BJ (cell line): ENCODE measurements at regions not wholly inside any gene's neighbourhood (a gene's known extent, or its start where the extent isn't known, plus 50 kb on each side); places are given as distances from the start of the nearest gene placed in this dataset.

Source experiments
- CTCF ChIA-PET: fragments of 350-600 bp; formaldehyde crosslinking; extraction: SDS; loops from one replicate; lab custom pipeline; 2021; ENCODE audit warnings: antibody characterized with exemption, inconsistent platforms; lab: Yijun Ruan, JAX
- POLR2A ChIA-PET: fragments of 300-600 bp; sonication (Branson Sonifier 250); formaldehyde crosslinking; extraction: SDS; loops from one replicate; lab custom pipeline; 2021; ENCODE audit warnings: antibody characterized with exemption; lab: Charles Lee
- DNase-seq: peaks from one replicate; pipeline ENCODE4 v3.0.0-alpha.2; 2011; ENCODE audit warnings: low read depth
- H3K27me3 ChIP-seq: 2 replicates; pipeline ENCODE4 v1.6.0; 2011; ENCODE audit warnings: low read length; ENCODE audit not compliant: control insufficient read depth, insufficient read depth
- H3K36me3 ChIP-seq: 2 replicates; pipeline ENCODE4 v1.5.1; 2011; ENCODE audit warnings: low read length; ENCODE audit not compliant: control insufficient read depth, insufficient read depth
- H3K4me3 ChIP-seq: 2 replicates; pipeline ENCODE4 v1.5.1; 2011; ENCODE audit warnings: low read depth, mild to moderate bottlenecking, control low read depth, low read length
- CTCF ChIP-seq: IDR thresholded peaks from 2 replicates; pipeline ENCODE4 v1.5.1; 2011; ENCODE audit warnings: low read depth, mild to moderate bottlenecking, control low read depth, inconsistent platforms, low read length, moderate library complexity; ENCODE audit not compliant: insufficient read depth

GRCh38 chr10:123346581-123346980 is 192.4 kb downstream of the BUB3 start:
- DNase-seq = no peak
- H3K4me3 ChIP-seq = no peak overlapping the region
- TF ChIP-seq CTCF = no peak
- ChIA-PET POLR2A (no interaction called here), CTCF (no interaction called here)
- no peaks in the 10 kb centered on the region for H3K36me3 ChIP-seq
- no peaks in the 10 kb centered on the region for H3K27me3 ChIP-seq

GRCh38 chr10:123348691-123349572 is 194.7 kb downstream of the BUB3 start:
- ChIA-PET CTCF (no interaction called here), POLR2A (no interaction called here)
- Histone ChIP-seq H3K27me3 (no peaks in the 10 kb centered on the region), H3K36me3 (no peaks in the 10 kb centered on the region), H3K4me3 (no peak overlapping the region)
- TF ChIP-seq CTCF = no peak
- DNase-seq = no peak

GRCh38 chr10:123351715-123352114 is 197.5 kb downstream of the BUB3 start:
- POLR2A ChIA-PET = no interaction called here
- no peaks in the 10 kb centered on the region for H3K27me3 ChIP-seq
- no peak overlapping the region for H3K4me3 ChIP-seq
- TF ChIP-seq CTCF = no peak
- no peak for DNase-seq
- no peaks in the 10 kb centered on the region for H3K36me3 ChIP-seq
- CTCF ChIA-PET = no interaction called here

- no peaks in the 10 kb centered on the region for H3K27me3 ChIP-seq
- H3K4me3 ChIP-seq = no peak overlapping the region
- no peak for DNase-seq
- no peaks in the 10 kb centered on the region for H3K36me3 ChIP-seq
- no peak for TF ChIP-seq CTCF
- ChIA-PET POLR2A (no interaction called here), CTCF (no interaction called here)
These were observed 200.3 kb downstream of the BUB3 start for GRCh38 chr10:123354521-123354920.

GRCh38 chr10:123355748-123356481 is 201.7 kb downstream of the BUB3 start:
- TF ChIP-seq CTCF = no peak
- POLR2A ChIA-PET = no interaction called here
- CTCF ChIA-PET = no interaction called here
- Histone ChIP-seq H3K4me3 (no peak overlapping the region), H3K27me3 (no peaks in the 10 kb centered on the region), H3K36me3 (no peaks in the 10 kb centered on the region)
- DNase-seq = no peak
